ENCODE measurements at regions not wholly inside any gene's neighbourhood (a gene's known extent, or its start where the extent isn't known, plus 50 kb on each side); places are given as distances from the start of the nearest gene placed in this dataset.
"Not testable (repeated sequence)": the region's sequence is repeated elsewhere in the genome, so short reads cannot be mapped to it uniquely, and the experiment has no call there.

GRCh38 chr5:106566031-106566430 is 1104.7 kb downstream of the EFNA5 start:
- DNase-seq (ENCODE audit: low spot score), result no peak

DNA sequence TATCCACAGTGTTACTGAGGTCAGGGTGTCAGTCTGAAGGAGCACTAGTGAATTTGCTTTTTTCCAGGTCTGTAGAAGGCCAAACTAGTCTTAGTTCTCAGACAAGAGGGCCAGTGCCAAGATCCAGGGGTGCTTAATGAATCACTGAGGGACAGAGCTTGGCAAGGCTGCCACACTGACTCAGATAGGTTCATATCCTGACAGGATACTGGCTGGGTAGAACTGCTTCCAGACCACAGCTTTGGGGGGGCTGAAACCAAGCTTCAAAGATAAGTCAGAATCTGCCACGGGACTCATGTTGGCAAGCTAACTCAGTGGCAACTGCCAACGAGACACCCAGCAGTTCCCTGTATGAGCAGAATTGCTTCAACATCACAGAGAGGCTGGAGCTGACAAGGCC is 1125.4 kb downstream of the EFNA5 start:
- DNase-seq (ENCODE audit: low spot score), result no peak

DNA sequence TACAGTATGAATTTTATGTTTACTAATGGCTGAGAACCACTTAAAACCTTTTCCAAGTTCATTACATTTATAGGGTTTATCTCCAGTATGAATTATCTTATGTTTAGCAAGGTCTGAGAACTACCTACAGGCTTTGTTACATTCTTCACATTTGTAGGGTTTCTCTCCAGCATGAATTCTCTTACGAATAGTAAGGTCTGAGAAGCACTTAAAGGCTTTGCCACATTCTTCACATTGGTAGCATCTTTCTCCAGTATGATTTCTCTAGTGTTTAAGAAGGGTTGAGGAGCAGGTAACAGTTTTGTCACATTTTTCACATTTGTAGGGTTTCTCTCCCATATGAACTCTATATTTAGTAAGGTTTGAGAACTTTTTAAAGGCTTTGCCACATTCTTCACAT is 1127.4 kb downstream of the EFNA5 start:
- DNase-seq (ENCODE audit: low spot score), result no peak

- no peak for DNase-seq (ENCODE audit: low spot score)
These were observed 1140.6 kb downstream of the EFNA5 start for GRCh38 chr5:106530150-106530549.

GRCh38 chr5:106525438-106525837 is 1145.3 kb downstream of the EFNA5 start:
- DNase-seq (ENCODE audit: low spot score), result no peak

GRCh38 chr5:106523852-106524251 is 1146.9 kb downstream of the EFNA5 start:
- DNase-seq (ENCODE audit: low spot score), result no peak

GRCh38 chr5:106522296-106522695 is 1148.4 kb downstream of the EFNA5 start:
- no peak for DNase-seq (ENCODE audit: low spot score)

DNA sequence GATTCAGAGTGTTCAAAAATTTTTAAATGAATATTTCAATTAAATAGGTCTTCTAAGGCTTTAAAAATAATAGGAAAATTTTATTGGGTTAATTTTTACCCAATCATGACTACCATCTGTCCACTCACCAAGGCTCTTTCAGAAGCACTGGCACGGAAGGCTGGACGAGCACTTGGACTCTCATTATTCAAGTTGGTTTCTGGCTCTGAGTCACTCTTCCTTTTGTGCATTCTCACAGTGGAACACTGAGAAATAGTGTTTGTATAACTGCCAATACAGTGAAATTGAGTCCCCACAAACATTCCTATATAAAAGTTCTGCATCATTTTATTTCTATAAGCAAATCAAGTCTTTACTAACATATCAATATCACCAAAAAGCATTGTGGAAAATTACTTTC is 1149.0 kb downstream of the EFNA5 start:
- DNase-seq (ENCODE audit: low spot score), result peak; percentile 48

DNA sequence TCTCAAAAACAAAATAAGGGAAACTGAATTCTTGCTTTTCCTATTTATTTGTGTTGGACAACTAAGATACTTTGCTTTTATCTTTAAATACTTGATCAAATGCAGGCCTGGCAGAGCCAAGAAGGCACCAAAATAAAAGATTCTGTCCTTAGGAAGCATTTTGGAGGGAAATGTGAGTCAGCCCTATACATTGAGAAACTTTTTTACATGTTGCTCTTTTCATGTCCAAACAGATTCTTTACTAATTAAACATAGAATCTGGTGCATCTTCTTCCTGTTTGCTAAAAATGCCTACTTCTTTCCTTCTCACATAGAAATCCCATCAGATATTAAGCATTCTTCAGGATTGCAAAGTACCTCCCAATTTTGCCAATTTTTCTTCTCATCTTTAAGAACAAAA is 1160.4 kb downstream of the EFNA5 start:
- DNase-seq (ENCODE audit: low spot score), result no peak

- no peak for DNase-seq (ENCODE audit: low spot score)
These were observed 1161.8 kb downstream of the EFNA5 start for GRCh38 chr5:106508894-106509293.

GRCh38 chr5:106493910-106494309 is 1176.8 kb downstream of the EFNA5 start:
- DNase-seq (ENCODE audit: low spot score), result no peak

DNA sequence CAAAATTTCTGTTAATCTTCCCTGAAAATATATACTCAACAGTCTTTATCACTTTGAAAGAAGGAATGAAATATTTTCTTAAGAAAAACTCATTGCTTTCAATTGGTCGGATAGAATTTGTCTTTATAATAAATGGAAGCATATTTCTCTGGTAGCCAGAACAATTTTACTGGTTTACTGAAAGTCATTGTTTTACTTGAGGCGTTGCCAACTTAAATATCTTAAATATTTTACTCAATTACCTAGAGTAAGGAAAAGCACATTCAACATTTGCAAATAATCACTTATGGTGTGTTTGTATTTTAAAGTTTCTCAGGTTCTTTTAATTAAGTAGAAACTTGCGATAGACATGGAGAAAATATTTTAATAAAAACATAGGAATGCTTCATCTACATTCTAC is 1181.7 kb downstream of the EFNA5 start:
- no peak for DNase-seq (ENCODE audit: low spot score)

DNA sequence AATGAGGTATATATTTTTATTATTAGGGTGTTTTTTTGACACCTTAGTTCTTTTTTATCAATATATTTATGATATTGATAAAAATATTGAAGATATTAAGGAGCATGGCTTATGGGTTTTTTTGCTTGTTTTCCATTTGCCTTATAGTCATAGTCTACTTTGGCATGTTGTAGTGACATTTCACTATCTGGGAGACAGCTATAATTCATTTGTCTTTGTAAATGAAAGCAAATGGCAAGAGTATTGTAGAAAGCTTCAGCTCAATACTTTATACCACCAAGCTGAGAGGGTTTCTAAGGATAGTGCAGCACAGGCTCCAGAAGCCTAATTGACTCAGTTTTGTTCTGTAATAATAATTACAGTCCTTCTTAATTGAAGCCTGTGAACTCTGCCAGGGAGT is 1182.3 kb downstream of the EFNA5 start:
- no peak for DNase-seq (ENCODE audit: low spot score)

- DNase-seq (ENCODE audit: low spot score), result peak; percentile 11
These were observed 1189.4 kb downstream of the EFNA5 start for GRCh38 chr5:106481374-106481773.

DNA sequence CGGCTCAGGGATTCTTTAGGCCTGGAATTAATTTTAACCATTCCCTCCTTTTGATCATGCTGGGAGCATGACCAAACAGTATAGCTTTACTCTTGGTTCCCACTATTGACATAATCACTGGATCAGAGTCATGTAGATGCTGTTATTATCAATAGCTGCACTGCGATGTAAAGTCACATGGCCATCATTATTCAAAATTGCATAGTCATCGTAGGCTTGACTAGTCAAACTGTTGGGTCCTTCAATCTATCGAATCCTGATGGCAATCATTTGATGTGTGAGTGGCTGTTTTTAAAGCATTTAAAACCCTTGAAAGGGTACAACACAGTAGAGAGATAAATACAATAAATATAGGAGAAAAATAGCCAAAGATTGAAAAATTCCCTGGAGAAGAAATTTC is 1194.1 kb downstream of the EFNA5 start:
- no peak for DNase-seq (ENCODE audit: low spot score)

- no peak for DNase-seq (ENCODE audit: low spot score)
These were observed 1196.7 kb downstream of the EFNA5 start for GRCh38 chr5:106474066-106474465.

DNA sequence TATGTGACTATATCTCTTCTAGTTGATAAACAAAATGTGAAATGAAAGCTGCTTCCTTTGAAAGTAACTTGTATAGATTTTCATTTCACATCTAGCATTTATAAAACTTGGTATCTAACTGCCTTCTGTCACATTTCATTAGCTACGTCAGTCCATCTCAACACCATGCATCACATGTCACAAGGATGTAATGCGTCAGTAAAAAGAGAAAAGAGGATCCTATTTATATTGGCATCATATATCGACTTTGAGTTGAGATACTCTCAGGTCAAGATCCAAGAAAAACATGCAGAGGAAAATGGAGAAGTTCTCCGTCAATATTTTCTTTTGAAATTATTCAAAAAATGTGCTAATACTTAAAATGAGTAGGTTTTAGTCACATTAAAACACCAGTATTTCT is 1211.2 kb downstream of the EFNA5 start:
- DNase-seq (ENCODE audit: low spot score), result no peak

- DNase-seq (ENCODE audit: low spot score), result no peak
These were observed 1215.9 kb downstream of the EFNA5 start for GRCh38 chr5:106454651-106455415.

DNA sequence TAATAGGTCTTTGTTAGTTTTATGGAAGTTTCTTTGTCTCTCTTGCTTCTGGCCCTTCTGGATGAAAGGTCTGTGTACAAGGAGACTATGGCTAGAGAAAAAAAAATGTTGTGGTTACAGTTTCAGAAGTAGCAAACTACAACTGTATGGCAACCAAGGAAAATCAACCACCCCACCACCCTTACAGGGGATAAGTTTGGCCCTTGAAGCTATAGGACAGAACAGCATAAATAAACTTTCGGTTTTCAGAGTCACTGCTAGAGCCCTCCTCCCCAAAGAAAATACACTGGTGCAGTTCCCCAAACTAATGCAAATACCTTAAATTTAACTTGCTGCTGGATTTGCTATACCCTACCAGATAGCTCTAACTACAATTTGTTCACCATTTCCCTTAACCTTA is 1216.7 kb downstream of the EFNA5 start:
- DNase-seq (ENCODE audit: low spot score), result no peak

- no peak for DNase-seq (ENCODE audit: low spot score)
These were observed 1218.7 kb downstream of the EFNA5 start for GRCh38 chr5:106451998-106452397.

DNA sequence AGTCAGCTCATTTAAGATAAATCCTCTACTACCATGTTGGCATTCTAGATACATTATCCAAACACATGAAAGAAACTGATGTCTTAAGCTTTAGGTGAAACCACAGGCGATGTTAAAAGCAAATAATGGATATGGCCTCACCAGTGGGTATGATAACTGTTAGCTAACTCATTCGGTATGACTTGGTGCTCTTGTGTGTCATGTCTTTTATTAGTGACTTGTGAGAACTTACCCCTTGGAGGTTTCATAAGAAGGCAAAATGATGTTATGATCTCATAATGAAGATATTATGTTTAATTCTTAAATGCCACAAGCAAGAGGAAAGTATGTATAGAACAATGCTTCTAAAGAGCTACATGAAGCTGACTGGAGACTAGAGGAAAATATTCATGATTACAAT is 1227.0 kb downstream of the EFNA5 start:
- DNase-seq (ENCODE audit: low spot score), result no peak

- no peak for DNase-seq (ENCODE audit: low spot score)
These were observed 1235.6 kb downstream of the EFNA5 start for GRCh38 chr5:106435185-106435584.

DNA sequence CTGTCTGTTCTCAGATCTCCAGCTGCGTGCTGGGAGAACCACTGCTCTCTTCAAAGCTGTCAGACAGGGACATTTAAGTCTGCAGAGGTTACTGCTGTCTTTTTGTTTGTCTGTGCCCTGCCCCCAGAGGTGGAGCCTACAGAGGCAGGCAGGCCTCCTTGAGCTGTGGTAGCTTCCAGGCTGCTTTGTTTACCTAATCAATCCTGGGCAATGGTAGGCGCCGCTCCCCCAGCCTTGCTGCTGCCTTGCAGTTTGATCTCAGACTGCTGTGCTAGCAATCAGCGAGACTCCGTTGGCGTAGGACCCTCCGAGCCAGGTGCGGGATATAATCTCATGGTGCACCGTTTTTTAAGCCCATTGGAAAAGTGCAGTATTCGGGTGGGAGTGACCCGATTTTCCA is 1240.0 kb downstream of the EFNA5 start:
- not testable (repeated sequence) for DNase-seq (ENCODE audit: low spot score)

GRCh38 chr5:106423109-106423897 is 1247.4 kb downstream of the EFNA5 start:
- no peak for DNase-seq (ENCODE audit: low spot score)

Data from AG08395 (cell line).